AG20443 (cell line): ENCODE measurements at regions not wholly inside any gene's neighbourhood (a gene's known extent, or its start where the extent isn't known, plus 50 kb on each side); places are given as distances from the start of the nearest gene placed in this dataset.
A peak's percentile ranks its signal among the peaks of the same experiment; 100 is the strongest.

Experiments used
- DNase-seq: peaks from one replicate; pipeline ENCODE4 v3.0.0; 2012; ENCODE audit warnings: low spot score, mixed read lengths

GRCh38 chr5:77157732-77158532 lies 52.5 kb upstream of the PDE8B start:
- no peak for DNase-seq

- no peak for DNase-seq
These were observed 54.1 kb upstream of the PDE8B start for GRCh38 chr5:77156379-77156778.

GRCh38 chr5:77155179-77155785 lies 55.2 kb upstream of the PDE8B start:
- DNase-seq = no peak

DNA sequence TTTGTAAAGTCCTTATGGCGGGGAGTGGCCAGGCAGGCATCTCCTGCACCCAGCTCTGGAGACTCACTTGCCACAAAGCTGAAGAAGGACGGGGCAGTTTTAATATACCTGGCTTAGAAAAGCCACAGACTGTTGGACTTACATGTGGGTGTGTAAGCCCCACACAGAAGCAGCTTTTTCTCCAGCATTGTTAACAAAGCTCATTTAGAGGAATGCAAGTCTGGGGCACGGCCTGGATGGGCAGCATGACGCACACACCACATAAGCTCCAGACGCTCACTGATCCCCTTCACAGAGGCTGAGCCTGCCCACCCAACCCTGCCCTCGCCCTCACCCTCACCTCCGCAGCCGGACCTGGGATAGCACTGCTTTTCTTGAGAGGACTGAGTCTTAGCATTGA lies 58.0 kb upstream of the PDE8B start:
- no peak for DNase-seq

DNA sequence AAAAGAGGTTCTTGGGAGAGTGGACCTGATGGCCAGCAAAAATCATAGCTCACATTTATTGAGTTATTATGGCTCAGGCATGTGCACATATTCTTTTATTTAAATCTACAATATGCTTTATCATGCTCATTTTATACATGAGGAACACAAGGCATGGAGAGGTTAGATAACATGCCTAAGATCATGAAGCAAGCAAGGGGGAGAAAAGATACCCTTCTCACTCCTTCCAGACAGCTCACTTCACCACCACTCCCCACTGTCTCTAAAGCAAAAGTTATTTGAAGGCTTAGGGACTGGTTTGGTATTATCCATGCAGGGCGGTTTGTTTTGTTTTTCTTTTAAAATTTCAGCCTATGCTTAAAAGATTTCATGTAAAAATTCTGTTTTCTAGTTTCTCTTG lies 59.0 kb upstream of the PDE8B start:
- DNase-seq = no peak

DNA sequence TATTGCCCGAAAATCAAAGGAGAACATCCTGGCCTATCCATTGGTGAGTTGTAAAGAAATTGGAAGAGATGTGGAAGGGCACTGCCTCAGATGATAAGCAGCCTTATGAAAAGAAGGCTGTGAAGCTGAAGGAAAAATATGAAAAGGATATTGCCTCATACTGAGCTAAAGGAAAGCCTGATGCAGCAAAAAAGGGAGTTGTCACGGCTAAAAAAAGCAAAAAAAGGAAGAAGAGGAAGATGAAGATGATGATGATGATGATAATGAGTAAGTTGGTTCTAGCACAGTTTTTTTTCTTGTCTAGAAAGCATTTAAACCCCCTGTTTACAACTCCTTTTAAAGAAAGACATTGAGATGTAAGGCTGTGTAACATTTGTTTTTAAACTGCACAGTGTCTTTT lies 59.8 kb upstream of the ZBED3 start:
- no peak for DNase-seq

GRCh38 chr5:77145666-77146065 lies 58.6 kb upstream of the ZBED3 start:
- peak; percentile 50 for DNase-seq

DNA sequence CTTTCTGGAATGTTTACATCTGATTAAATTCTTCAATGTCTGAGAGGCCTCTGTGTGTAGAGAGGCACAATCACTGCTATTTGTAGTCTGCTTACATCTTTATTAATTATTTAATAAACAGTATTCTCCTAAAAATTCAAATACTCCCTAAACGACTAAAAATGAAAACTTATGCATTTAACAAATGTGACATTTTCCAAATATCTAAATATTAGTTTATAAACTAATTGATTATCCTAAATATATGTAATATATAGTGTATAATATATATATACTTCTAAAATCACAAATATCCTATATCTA lies 57.7 kb upstream of the ZBED3 start:
- DNase-seq = no peak

- DNase-seq = peak; percentile 81
These were observed 57.1 kb upstream of the ZBED3 start for GRCh38 chr5:77143998-77144836.

- no peak for DNase-seq
These were observed 53.3 kb upstream of the ZBED3 start for GRCh38 chr5:77140350-77140749.

- DNase-seq = peak; percentile 45
These were observed 51.9 kb upstream of the ZBED3 start for GRCh38 chr5:77139001-77139400.
